ENCODE measurements at regions not wholly inside any gene's neighbourhood (a gene's known extent, or its start where the extent isn't known, plus 50 kb on each side); places are given as distances from the start of the nearest gene placed in this dataset.

DNA sequence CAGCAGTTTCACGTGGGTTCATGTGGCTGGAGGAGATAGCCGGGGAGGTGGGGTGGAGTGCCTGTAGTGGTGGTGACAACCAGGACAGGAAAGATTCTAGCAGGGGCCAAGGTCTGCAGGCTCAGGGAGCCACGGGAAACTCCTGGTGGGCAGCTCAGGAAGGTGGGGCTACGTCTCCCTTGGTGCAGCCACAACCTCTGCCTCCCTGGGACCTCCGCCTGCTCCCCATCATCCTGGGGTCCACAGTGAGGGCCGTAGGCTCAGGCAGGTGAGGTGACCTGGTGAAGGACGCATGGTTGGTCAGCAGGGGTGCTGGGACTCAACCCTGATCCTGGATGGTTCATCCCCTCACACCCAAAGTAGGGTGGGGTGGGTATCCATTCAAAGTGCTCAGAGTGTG lies 524.1 kb downstream of the TBC1D22A start:
- no peak for DNase-seq (ENCODE audit: low read depth in 2 of 3, low spot score in 2 of 3)

DNA sequence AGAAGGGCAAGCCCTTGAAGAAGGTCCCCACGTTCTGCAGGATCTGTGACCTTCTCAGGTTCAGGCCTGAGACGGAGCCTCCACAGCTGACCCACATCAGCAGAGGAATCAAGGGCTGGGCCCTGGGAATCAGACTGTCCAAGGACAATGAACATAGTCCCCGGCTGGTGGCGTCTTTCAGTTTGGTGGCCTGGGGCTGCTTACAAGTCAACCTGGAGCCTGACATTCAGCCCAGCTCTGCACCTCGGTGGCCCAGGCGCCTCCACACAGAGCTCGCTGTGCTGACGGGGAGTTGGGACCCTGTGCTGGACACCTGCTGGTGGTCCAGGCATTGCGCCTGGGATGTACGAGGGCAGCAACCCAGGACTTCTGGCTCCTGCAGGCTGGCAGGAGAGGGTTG lies 523.5 kb downstream of the TBC1D22A start:
- no peak for DNase-seq (ENCODE audit: low read depth in 2 of 3, low spot score in 2 of 3)

GRCh38 chr22:47284822-47285221 lies 522.4 kb downstream of the TBC1D22A start:
- no peak for DNase-seq (ENCODE audit: low read depth in 2 of 3, low spot score in 2 of 3)

GRCh38 chr22:47284360-47284759 lies 521.9 kb downstream of the TBC1D22A start:
- no peak for DNase-seq (ENCODE audit: low read depth in 2 of 3, low spot score in 2 of 3)

DNA sequence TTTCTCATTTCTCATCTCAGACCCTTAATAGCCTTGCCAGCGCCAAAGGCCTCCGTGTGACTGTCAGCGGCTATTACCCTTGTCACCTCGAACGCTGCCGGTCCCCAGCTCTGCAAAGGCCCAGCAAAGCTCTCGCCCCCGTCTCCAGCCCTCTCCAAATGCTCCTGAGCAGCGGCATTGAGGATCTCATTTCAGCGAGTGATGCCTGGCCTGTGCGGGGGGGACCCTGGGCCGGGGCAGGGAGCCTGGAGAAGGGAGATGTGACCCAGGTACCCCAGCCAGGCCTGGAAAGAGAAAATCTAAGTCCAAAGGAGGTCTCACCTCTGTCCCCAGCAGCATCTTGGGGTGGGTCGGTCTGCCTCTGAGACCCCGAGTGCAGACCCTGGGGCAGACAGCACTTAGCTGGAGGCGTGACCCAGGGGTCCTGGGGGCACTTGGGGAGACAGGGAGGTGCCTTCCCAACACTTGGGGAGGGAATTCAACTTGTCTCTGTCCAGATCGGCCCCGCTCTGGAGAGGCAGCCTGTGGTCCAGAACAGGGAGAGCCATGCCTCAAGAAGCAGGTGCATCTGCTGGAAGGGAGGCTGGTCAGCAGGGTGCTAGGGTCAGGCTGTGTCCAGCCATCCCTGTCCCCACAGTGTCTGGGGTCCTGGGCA lies 521.3 kb downstream of the TBC1D22A start:
- no peak for DNase-seq (ENCODE audit: low read depth in 2 of 3, low spot score in 2 of 3)

GRCh38 chr22:47282851-47283250 lies 520.4 kb downstream of the TBC1D22A start:
- DNase-seq (ENCODE audit: low read depth in 2 of 3, low spot score in 2 of 3): no peak

- DNase-seq (ENCODE audit: low read depth in 2 of 3, low spot score in 2 of 3): no peak
These were observed 519.9 kb downstream of the TBC1D22A start for GRCh38 chr22:47282366-47282765.

DNA sequence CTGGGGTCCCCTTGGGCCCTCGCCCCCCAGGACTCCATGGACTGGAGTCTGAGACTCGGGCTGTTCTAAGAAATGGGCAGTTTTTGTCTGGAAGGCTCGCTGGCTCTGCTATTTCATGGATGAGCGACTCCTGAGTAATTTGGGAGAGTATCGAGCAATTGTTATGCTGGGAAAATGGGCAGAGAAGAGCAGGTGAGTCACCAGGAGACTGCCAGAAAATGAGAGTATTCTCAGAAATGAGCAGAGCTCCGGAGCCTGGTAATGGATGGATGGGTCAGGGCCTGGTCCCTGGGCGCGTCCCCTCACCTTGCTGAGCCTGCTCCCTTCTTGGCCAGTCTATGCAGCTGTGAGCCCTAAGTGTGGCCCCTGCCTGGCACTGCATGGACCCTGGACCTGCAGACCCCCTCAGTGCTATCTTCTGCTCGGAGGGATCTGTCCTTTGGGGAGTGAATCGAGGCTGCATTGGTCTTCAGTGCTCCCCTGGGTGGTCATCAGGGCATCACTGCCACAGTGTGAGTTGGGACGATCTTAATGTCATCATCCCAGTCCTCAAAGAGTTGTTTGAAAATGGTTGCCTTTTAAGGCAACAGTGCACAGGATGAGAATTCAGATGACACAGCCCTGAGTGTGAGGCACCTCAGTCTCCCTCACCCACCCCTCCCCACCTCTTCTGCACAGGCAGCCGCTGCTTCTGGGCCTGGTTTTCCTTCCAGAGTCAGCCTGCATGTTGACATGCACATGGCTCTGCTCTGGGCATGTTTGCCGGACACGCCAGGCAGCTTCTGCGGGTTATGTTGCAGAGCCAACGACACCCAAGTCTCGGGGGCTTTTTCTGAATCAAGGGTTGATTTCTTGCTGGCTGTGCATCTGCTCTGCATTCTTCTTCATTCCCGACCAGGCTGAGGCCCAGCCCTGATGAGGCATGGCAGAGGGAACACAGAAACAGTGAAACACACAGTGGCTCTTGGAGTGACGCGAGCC lies 519.0 kb downstream of the TBC1D22A start:
- no peak for DNase-seq (ENCODE audit: low read depth in 2 of 3, low spot score in 2 of 3)

DNA sequence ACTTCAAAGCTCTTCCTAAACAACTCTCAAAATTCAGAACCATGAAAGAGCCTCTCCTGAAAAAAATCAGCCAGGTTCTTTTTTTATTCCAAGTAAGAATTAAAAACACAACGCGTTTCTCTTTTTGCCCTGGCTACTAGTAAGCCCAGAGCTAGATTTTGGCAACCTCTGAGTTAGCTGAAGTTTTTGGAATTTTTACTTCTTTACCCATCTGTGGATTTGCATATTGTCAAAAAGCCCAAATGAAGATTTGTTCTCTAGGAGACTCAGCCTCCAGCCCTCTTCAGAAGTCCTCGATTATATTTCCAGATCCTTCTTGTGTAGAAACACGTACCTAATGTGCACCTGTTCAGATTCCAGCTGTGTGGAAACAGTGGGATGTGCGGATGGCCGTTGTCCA lies 517.9 kb downstream of the TBC1D22A start:
- DNase-seq (ENCODE audit: low read depth in 2 of 3, low spot score in 2 of 3): no peak

GRCh38 chr22:47279746-47280145 lies 517.3 kb downstream of the TBC1D22A start:
- no peak for DNase-seq (ENCODE audit: low read depth in 2 of 3, low spot score in 2 of 3)

DNA sequence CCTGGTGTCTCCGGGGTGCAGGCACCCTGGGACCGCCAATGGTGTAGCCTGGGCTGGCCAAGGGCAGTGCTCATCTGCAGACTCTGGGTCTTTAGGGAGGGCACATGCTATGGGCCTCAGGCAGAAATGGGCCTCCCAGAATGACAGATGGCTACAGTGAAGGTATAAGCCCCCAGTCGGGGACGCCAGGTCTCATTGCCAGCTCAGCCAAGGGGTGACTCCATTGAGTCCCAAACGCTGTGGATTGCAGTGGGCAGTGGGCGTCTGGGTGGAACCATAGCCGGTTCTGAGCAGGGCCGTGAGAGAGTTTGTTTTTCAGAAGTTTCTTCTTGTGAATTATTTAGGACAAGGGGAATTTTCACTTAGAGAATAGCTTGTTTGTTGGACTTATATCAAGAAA lies 516.9 kb downstream of the TBC1D22A start:
- DNase-seq (ENCODE audit: low read depth in 2 of 3, low spot score in 2 of 3): no peak

DNA sequence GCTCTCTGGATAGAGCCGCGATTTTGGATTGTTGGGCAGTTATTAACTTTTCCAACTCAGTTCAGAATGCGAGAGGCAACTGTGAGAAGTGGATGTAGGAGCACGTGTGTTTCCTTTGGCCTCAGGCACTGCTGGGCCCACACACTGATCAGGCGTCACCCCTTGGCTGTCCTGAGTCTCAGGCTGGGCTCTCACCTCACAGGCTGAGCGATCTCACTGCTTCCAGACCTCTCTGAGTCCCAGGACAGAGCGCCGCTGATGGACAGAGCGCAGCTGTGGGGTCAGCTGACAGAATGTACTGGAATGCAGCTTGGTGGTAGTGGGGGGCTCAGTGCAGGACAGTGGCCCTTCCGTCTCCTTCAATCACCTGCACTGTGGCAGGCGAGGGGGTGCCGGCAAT lies 516.2 kb downstream of the TBC1D22A start:
- DNase-seq (ENCODE audit: low read depth in 2 of 3, low spot score in 2 of 3): no peak

DNA sequence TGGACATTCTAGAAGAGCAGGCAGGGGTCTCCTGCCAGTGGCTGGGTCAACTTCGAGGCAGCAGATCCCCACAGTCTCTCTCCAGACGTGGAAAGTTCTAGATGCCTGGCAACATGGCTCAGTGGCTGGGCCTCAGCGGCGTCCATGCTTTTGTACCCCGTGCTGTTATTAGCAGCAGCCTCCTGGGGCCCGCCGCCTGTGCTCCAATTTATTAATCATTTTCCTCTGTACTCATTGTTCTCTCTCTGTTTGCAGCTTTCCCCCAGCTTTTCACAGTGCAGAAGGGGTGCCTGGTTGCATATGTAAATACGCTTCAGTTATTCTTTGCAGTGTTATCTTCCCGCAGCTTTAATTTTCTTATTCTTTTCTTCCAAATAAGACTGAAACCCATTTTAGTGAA lies 515.1 kb downstream of the TBC1D22A start:
- no peak for DNase-seq (ENCODE audit: low read depth in 2 of 3, low spot score in 2 of 3)

DNA sequence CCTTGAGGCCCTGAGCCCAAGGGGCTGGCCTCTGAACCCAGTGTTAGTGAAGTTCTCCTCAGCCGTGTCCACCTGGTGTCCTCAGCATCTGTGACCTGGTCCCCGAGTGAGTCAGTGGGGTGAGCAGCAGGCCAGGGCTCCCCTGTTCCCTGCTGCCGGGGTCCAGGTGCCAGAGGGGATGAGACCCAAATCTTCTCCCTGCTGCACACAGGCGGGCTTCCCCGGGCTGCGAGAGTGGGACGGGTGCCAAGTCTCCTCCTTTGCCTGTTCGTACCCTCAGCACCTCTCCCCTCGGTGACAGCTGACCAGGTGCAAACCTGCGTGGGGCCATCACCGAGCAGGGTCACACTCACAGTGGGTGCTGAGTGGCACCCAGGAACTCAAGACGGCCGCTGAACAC lies 514.5 kb downstream of the TBC1D22A start:
- no peak for DNase-seq (ENCODE audit: low read depth in 2 of 3, low spot score in 2 of 3)

- no peak for DNase-seq (ENCODE audit: low read depth in 2 of 3, low spot score in 2 of 3)
These were observed 514.0 kb downstream of the TBC1D22A start for GRCh38 chr22:47276450-47276820.

DNA sequence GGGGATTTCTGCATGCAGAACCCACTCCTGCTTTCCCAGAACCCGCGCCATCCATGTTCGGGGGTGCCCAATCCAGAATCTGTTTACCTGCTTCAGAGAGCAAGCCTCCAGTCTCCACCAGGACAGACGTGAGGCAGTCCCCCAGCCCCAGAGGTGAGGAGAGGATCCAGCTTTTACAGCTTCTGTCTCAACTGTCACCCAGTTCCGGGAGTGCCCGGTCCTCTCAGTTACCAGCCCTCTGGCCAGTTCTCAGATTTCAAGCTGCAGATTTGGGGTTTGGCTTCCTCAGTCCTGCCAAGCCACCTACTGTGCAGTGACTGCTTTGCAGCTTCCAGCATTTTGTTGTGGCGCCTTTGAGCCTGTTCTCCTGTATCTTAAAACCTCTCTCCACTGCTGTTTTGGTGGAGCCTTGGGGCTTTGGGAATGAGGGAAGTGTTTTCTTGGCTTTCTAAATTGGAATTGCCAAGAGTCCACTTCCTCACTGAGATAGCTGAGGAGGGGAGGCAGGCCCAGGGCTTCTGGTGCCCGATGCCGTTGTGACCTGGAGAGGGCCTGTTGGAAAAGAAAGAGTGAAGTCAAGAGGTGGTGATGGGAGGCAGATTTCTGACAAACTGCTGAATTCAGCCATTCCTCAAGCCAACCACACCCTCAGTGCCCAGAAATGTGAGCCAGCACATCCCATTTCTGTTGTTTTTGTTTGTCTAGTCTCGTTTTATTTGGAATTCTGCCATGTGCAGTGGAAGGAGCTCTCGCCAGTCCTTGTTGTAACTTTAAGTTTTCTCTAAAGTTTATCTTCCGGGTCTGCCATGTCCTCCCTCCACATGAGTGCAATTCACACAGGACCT lies 513.4 kb downstream of the TBC1D22A start:
- no peak for DNase-seq (ENCODE audit: low read depth in 2 of 3, low spot score in 2 of 3)

DNA sequence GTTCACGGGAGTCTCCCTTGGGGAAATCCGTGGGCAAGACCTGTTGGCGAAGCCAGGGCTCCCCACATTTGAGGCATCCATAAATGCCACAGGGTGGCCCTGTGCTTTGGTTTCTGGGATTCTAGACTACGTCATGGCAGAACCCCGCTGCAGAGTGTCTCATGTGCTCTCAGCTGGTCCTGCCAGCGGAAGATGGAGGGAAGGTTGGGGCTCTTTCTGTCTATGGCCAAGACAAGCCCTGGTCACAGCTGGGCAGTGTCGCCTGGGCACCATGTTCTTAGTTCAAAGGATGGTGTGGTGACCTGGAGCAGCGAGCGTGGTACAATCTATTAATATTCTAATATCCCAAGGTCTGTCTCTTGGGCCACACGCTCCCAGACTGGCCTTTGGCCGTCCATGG lies 511.7 kb downstream of the TBC1D22A start:
- no peak for DNase-seq (ENCODE audit: low read depth in 2 of 3, low spot score in 2 of 3)

DNA sequence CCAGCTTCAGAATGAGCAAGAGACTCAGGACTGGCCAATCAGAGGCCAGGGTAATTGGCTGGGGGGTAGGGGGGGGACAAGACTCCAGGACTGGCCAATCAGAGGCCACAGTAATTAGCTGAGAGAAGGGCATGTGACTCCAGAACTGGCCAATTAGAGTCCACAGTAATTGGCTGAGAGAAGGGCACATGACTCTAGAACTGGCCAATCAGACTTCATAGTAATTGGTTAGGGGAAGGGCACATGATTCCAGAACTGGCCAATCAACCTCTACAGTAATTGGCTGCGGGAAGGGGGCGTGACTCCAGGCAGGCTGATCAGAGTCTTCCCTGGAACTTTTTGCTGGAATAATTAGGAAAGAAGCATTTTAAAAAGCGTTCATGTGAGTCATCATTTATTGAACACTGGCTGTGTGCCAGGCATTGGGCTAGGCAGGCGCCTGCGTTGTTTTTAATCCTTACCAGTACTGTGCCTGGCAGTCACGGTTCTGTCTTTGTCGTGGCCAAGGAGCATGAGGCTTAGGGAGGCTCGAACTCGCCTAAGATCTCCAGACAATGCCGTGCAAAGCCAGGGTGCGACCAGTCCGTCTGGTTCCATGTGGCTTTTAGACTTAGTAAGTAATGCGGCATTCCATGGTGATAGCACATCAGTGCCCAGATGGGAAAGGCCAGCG lies 508.1 kb downstream of the TBC1D22A start:
- DNase-seq (ENCODE audit: low read depth in 2 of 3, low spot score in 2 of 3): no peak

GRCh38 chr22:47269516-47270088 lies 507.2 kb downstream of the TBC1D22A start:
- DNase-seq (ENCODE audit: low read depth in 2 of 3, low spot score in 2 of 3): no peak

- no peak for DNase-seq (ENCODE audit: low read depth in 2 of 3, low spot score in 2 of 3)
These were observed 505.2 kb downstream of the TBC1D22A start for GRCh38 chr22:47267513-47268282.

Measured in activated CD8-positive, alpha-beta memory T cell treated with anti-CD3 and anti-CD28 coated beads for 48 hours (primary cell).